ENCODE measurements at regions not wholly inside any gene's neighbourhood (a gene's known extent, or its start where the extent isn't known, plus 50 kb on each side); places are given as distances from the start of the nearest gene placed in this dataset.

- intact Hi-C loops (cut with DNase I): no loop called here
Observed at GRCh38 chr13:77389625-77390000, 62.7 kb upstream of the MYCBP2 start.

DNA sequence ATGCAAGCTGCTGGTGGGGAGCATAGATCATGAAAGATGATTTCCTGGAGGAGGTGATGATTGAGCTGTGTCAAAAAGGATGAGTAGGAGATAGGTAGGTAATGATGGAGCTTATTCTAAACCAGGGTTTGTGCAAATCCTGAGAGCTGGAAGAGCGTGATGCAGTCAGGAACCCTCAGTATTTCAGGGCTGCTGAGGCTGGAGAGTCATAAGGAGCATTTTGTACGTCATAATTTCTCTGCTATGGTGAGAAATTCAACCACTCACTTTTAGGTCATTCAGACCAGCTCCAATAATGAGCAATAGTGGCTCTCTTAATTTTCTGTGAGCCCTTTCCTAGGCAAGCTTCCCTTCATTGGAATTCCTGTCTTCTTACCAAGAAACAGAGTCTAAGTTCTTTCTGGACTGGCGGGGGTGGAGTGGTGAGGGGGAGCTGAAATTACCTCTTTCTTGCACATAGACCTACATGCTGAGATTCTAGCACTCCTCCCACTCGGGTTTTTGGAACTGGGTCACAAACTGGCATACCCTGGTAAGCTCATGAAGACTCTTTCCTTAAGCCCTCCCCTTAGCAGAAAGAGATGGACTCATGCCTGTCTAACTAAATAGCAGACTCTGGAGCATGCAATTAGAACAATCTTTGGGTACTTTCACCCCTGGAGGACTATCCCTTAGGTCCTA, 62.2 kb upstream of the MYCBP2 start:
- TF ChIP-seq POLR2A (IDR thresholded peaks at IDR 0.05): no peak
- TF ChIP-seq, protein P1, sequence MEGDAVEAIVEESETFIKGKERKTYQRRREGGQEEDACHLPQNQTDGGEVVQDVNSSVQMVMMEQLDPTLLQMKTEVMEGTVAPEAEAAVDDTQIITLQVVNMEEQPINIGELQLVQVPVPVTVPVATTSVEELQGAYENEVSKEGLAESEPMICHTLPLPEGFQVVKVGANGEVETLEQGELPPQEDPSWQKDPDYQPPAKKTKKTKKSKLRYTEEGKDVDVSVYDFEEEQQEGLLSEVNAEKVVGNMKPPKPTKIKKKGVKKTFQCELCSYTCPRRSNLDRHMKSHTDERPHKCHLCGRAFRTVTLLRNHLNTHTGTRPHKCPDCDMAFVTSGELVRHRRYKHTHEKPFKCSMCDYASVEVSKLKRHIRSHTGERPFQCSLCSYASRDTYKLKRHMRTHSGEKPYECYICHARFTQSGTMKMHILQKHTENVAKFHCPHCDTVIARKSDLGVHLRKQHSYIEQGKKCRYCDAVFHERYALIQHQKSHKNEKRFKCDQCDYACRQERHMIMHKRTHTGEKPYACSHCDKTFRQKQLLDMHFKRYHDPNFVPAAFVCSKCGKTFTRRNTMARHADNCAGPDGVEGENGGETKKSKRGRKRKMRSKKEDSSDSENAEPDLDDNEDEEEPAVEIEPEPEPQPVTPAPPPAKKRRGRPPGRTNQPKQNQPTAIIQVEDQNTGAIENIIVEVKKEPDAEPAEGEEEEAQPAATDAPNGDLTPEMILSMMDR (IDR thresholded peaks at IDR 0.05): no peak
- no peaks in the 10 kb centered on the region for H3K27me3 ChIP-seq
- H3K4me3 ChIP-seq: no peak overlapping the region
- H3K27ac ChIP-seq: no peak overlapping the region
- no peaks in the 10 kb centered on the region for H3K36me3 ChIP-seq
- peaks cover 0 to 65% (median 9%) of the 10 kb centered on the region in 3 donors for H3K4me1 ChIP-seq
- DNase-seq: no peak
- WGBS, 2 donors: 54 to 60% methylated on average over 4 of the region's 4 CpGs
- H3K9me3 ChIP-seq: peaks cover 0 to 10% (median 6%) of the 10 kb centered on the region in 3 donors
- intact Hi-C loops (cut with DNase I): no loop called here

More at GRCh38 chr13:77389625-77390000, 62.7 kb upstream of the MYCBP2 start:
- Histone ChIP-seq H3K4me1 (peaks cover 0 to 60% (median 9%) of the 10 kb centered on the region in 3 donors), H3K27ac (no peak overlapping the region), H3K27me3 (no peaks in the 10 kb centered on the region), H3K9me3 (peaks cover 0 to 10% (median 6%) of the 10 kb centered on the region in 3 donors), H3K4me3 (no peak overlapping the region), H3K36me3 (no peaks in the 10 kb centered on the region)
- TF ChIP-seq POLR2A (IDR thresholded peaks at IDR 0.05): no peak
- TF ChIP-seq, protein P1 (IDR thresholded peaks at IDR 0.05): no peak
- DNase-seq: no peak

- Histone ChIP-seq H3K27me3 (no peaks in the 10 kb centered on the region), H3K36me3 (no peaks in the 10 kb centered on the region), H3K4me1 (peaks cover 0 to 68% (median 9%) of the 10 kb centered on the region in 3 donors), H3K27ac (peak overlapping the region in 3 of 4 donors; percentile 23 to 65 (median 31)), H3K4me3 (no peak overlapping the region), H3K9me3 (peaks cover 0 to 10% (median 6%) of the 10 kb centered on the region in 3 donors)
- intact Hi-C loops (cut with DNase I): no loop called here
- 64 to 67% methylated on average over 5 of the region's 5 CpGs for WGBS, 2 donors
- TF ChIP-seq, protein P1 (IDR thresholded peaks at IDR 0.05): no peak
- TF ChIP-seq POLR2A (IDR thresholded peaks at IDR 0.05): no peak
- DNase-seq: no peak
Observed at GRCh38 chr13:77387607-77388200, 60.8 kb upstream of the MYCBP2 start.

DNA sequence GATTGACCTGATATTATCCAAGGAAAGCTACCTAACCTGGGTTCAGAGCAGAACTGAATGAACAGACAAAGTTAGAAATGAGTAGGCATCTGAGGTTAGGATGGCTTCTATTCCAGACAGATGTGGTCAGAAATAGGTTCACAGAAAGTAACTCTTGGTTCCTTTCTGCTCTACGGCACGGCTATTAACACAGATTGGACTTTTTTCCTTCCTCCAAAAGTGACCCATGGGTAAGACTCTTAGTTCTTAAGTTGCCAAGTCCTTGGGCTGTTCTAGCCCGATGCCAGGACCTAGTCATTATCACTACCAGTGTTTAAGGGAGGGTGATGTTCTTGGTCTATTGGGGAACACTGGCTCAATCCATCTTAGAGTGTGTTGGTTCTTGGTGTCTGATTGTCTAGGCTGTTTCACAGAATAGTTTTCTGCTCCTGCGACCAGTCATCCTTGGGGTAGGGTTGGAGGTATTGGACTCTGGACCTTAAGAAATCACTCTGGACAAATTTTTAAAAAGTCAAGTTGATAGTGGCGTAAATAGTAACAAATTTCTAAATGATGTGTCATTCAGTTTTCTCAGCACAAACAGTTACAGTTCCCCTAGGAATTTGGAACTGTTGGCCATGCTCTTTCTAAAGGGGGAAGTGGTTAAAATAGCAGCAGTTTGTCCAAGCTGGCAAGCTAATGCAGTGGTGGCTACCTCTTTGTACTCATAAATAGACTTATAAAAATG, 60.1 kb upstream of the MYCBP2 start:
- TF ChIP-seq, protein P1 (IDR thresholded peaks at IDR 0.05): no peak
- no peak for TF ChIP-seq POLR2A (IDR thresholded peaks at IDR 0.05)
- peaks cover 0 to 65% (median 9%) of the 10 kb centered on the region in 3 donors for H3K4me1 ChIP-seq

GRCh38 chr13:77386046-77386445, 59.2 kb upstream of the MYCBP2 start:
- Histone ChIP-seq H3K36me3 (no peaks in the 10 kb centered on the region), H3K27me3 (no peaks in the 10 kb centered on the region), H3K4me3 (no peak overlapping the region), H3K4me1 (peaks cover 0 to 58% (median 9%) of the 10 kb centered on the region in 3 donors), H3K27ac (no peak overlapping the region), H3K9me3 (peaks cover 0 to 10% (median 6%) of the 10 kb centered on the region in 3 donors)
- 39 to 78% methylated on average over 2 of the region's 2 CpGs for WGBS, 2 donors
- DNase-seq: no peak
- intact Hi-C loops (cut with DNase I): no loop called here
- TF ChIP-seq, protein P1 (IDR thresholded peaks at IDR 0.05): no peak
- no peak for TF ChIP-seq POLR2A (IDR thresholded peaks at IDR 0.05)

More for the DNA sequence above, 60.1 kb upstream of the MYCBP2 start:
- WGBS, 2 donors: 52 to 56% methylated on average over 5 of the region's 5 CpGs
- Histone ChIP-seq H3K27ac (peak overlapping the region in 2 of 4 donors; percentile 49 to 65), H3K9me3 (peaks cover 0 to 10% (median 6%) of the 10 kb centered on the region in 3 donors), H3K4me3 (no peak overlapping the region), H3K27me3 (no peaks in the 10 kb centered on the region), H3K36me3 (no peaks in the 10 kb centered on the region)
- intact Hi-C loops (cut with DNase I): no loop called here
- no peak for DNase-seq

Data from esophagus squamous epithelium (tissue), 5 donors.